ENCODE measurements at regions not wholly inside any gene's neighbourhood (a gene's known extent, or its start where the extent isn't known, plus 50 kb on each side); places are given as distances from the start of the nearest gene placed in this dataset.

GRCh38 chr5:12367973-12368372 is 463.7 kb upstream of the CTNND2 start:
- Histone ChIP-seq H3K9me2 (replicated peaks; ENCODE audit: control insufficient read depth, low read length) (no peaks in the 10 kb centered on the region), H3K79me2 (ENCODE audit: control insufficient read depth, low read length) (no peaks in the 10 kb centered on the region), H3K27ac (ENCODE audit: low read depth, low read length) (no peak overlapping the region), H4K20me1 (ENCODE audit: control insufficient read depth, insufficient read depth, low read depth, low read length) (no peaks in the 10 kb centered on the region), H3K36me3 (ENCODE audit: control insufficient read depth, low read length) (no peaks in the 10 kb centered on the region), H3K4me1 (ENCODE audit: control insufficient read depth, low read length) (no peaks in the 10 kb centered on the region), H3K27me3 (ENCODE audit: control insufficient read depth, low read length) (no peaks in the 10 kb centered on the region), H3F3A (ENCODE audit: control insufficient read depth, insufficient read depth) (no peaks in the 10 kb centered on the region), H3K4me3 (ENCODE audit: low read length) (no peak overlapping the region), H3K4me2 (ENCODE audit: low read length) (no peak overlapping the region), H3K9me3 (ENCODE audit: control insufficient read depth, insufficient read depth, low read length) (peaks cover 4% of the 10 kb centered on the region; the same call in 1 of the 2 replicates)
- no peak for TF ChIP-seq EZH2phosphoT487 (IDR thresholded peaks at IDR 0.05; ENCODE audit: borderline replicate concordance, low read length)

DNA sequence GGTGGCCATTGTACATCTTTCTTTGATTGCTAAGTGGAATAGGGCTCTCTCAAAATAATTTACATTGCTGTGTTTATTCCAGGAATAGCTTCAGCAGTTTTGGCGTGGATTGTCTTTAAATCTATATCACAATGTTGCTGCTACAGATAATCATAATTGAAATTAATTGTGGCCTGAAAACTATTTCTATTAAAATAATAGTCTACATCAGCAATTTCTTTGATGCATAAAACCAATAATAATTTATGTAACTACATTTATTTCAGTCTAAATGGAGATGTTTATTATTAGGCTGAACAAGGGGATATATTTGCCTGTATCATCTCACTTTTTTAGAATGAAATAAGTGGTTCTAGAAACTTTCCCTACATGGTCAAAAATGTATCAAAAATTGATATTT is 456.0 kb upstream of the CTNND2 start:
- Histone ChIP-seq H3K36me3 (ENCODE audit: control insufficient read depth, low read length) (no peaks in the 10 kb centered on the region), H3F3A (ENCODE audit: control insufficient read depth, insufficient read depth) (no peaks in the 10 kb centered on the region), H4K20me1 (ENCODE audit: control insufficient read depth, insufficient read depth, low read depth, low read length) (no peaks in the 10 kb centered on the region), H3K27ac (ENCODE audit: low read depth, low read length) (no peak overlapping the region), H3K4me3 (ENCODE audit: low read length) (no peak overlapping the region), H3K9me2 (replicated peaks; ENCODE audit: control insufficient read depth, low read length) (no peaks in the 10 kb centered on the region), H3K4me1 (ENCODE audit: control insufficient read depth, low read length) (no peaks in the 10 kb centered on the region), H3K4me2 (ENCODE audit: low read length) (no peak overlapping the region), H3K27me3 (ENCODE audit: control insufficient read depth, low read length) (no peaks in the 10 kb centered on the region), H3K9me3 (ENCODE audit: control insufficient read depth, insufficient read depth, low read length) (no peaks in the 10 kb centered on the region), H3K79me2 (ENCODE audit: control insufficient read depth, low read length) (no peaks in the 10 kb centered on the region)
- no peak for TF ChIP-seq EZH2phosphoT487 (IDR thresholded peaks at IDR 0.05; ENCODE audit: borderline replicate concordance, low read length)
- TF ChIP-seq, protein P1, sequence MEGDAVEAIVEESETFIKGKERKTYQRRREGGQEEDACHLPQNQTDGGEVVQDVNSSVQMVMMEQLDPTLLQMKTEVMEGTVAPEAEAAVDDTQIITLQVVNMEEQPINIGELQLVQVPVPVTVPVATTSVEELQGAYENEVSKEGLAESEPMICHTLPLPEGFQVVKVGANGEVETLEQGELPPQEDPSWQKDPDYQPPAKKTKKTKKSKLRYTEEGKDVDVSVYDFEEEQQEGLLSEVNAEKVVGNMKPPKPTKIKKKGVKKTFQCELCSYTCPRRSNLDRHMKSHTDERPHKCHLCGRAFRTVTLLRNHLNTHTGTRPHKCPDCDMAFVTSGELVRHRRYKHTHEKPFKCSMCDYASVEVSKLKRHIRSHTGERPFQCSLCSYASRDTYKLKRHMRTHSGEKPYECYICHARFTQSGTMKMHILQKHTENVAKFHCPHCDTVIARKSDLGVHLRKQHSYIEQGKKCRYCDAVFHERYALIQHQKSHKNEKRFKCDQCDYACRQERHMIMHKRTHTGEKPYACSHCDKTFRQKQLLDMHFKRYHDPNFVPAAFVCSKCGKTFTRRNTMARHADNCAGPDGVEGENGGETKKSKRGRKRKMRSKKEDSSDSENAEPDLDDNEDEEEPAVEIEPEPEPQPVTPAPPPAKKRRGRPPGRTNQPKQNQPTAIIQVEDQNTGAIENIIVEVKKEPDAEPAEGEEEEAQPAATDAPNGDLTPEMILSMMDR (IDR thresholded peaks at IDR 0.05; ENCODE audit: low read depth, low read length, poor library complexity, severe bottlenecking) = no peak

DNA sequence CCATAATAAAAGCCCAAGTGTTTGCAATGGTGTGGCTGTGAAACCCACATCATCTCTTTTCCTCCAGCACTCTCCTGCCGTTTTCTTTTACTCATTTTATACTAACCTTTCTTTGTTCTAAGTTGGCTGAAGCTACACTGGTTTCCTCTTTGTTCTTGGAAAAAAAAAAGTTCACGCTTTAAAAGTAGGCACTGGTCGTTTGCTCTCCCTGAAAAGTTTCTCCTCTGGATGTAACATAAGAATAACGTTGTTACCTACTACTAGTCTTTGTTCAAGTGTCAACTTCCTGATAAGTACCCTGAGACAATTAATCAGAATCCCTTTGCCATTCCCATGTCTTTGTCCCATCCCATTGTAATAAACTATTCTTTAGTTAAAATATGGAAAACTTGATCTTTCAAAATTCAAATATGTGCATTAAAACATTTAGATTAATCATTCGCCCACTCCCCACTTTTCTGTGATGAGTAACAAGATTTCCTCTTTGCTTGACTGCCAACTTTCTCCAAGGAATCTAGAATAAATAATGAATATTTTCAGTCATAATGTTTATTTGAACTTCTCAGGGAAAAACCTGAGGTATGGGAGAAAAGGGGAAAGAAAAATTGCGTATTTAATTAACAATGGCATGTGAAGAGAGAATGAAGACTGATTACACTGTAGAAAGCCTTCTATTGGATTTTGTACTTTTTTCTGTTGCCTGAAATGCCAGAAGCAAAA is 454.3 kb upstream of the CTNND2 start:
- Histone ChIP-seq H3K4me2 (ENCODE audit: low read length) (no peak overlapping the region), H3K9me2 (replicated peaks; ENCODE audit: control insufficient read depth, low read length) (no peaks in the 10 kb centered on the region), H3K79me2 (ENCODE audit: control insufficient read depth, low read length) (no peaks in the 10 kb centered on the region), H3K27ac (ENCODE audit: low read depth, low read length) (no peak overlapping the region), H3K4me1 (ENCODE audit: control insufficient read depth, low read length) (no peaks in the 10 kb centered on the region), H3F3A (ENCODE audit: control insufficient read depth, insufficient read depth) (no peaks in the 10 kb centered on the region), H3K4me3 (ENCODE audit: low read length) (no peak overlapping the region), H4K20me1 (ENCODE audit: control insufficient read depth, insufficient read depth, low read depth, low read length) (no peaks in the 10 kb centered on the region), H3K27me3 (ENCODE audit: control insufficient read depth, low read length) (no peaks in the 10 kb centered on the region), H3K36me3 (ENCODE audit: control insufficient read depth, low read length) (no peaks in the 10 kb centered on the region), H3K9me3 (ENCODE audit: control insufficient read depth, insufficient read depth, low read length) (no peaks in the 10 kb centered on the region)
- TF ChIP-seq EZH2phosphoT487 (IDR thresholded peaks at IDR 0.05; ENCODE audit: borderline replicate concordance, low read length) = no peak

GRCh38 chr5:12357626-12358025 is 453.4 kb upstream of the CTNND2 start:
- Histone ChIP-seq H4K20me1 (ENCODE audit: control insufficient read depth, insufficient read depth, low read depth, low read length) (no peaks in the 10 kb centered on the region), H3K27ac (ENCODE audit: low read depth, low read length) (no peak overlapping the region), H3K9me3 (ENCODE audit: control insufficient read depth, insufficient read depth, low read length) (no peaks in the 10 kb centered on the region), H3K4me3 (ENCODE audit: low read length) (no peak overlapping the region), H3K4me1 (ENCODE audit: control insufficient read depth, low read length) (no peaks in the 10 kb centered on the region), H3K36me3 (ENCODE audit: control insufficient read depth, low read length) (no peaks in the 10 kb centered on the region), H3K4me2 (ENCODE audit: low read length) (no peak overlapping the region), H3K27me3 (ENCODE audit: control insufficient read depth, low read length) (no peaks in the 10 kb centered on the region), H3K9me2 (replicated peaks; ENCODE audit: control insufficient read depth, low read length) (no peaks in the 10 kb centered on the region), H3K79me2 (ENCODE audit: control insufficient read depth, low read length) (no peaks in the 10 kb centered on the region), H3F3A (ENCODE audit: control insufficient read depth, insufficient read depth) (no peaks in the 10 kb centered on the region)
- TF ChIP-seq, protein P1 (IDR thresholded peaks at IDR 0.05; ENCODE audit: low read depth, low read length, poor library complexity, severe bottlenecking) = no peak
- TF ChIP-seq EZH2phosphoT487 (IDR thresholded peaks at IDR 0.05; ENCODE audit: borderline replicate concordance, low read length) = no peak

Measured in DOHH2 (cell line).